ENCODE measurements at regions not wholly inside any gene's neighbourhood (a gene's known extent, or its start where the extent isn't known, plus 50 kb on each side); places are given as distances from the start of the nearest gene placed in this dataset.

GRCh38 chr15:85326291-85326690, 54.1 kb upstream of the AKAP13 start:
- no peak for TF ChIP-seq EZH2phosphoT487 (IDR thresholded peaks at IDR 0.05; ENCODE audit: insufficient read depth, low read depth)
- TF ChIP-seq EZH2 (IDR thresholded peaks at IDR 0.05; ENCODE audit: insufficient read depth, poor library complexity, severe bottlenecking), result no peak

Measured in GM23248 (cell line).